SK-MEL-5 (cell line): ENCODE measurements at regions not wholly inside any gene's neighbourhood (a gene's known extent, or its start where the extent isn't known, plus 50 kb on each side); places are given as distances from the start of the nearest gene placed in this dataset.
A peak's percentile ranks its signal among the peaks of the same experiment; 100 is the strongest.

Experiments
- DNase-seq: peaks from one replicate; pipeline ENCODE4 v3.0.0-alpha.2; 2016; ENCODE audit warnings: low read depth, low spot score
- in situ Hi-C: cut with HindIII; loops from 2 replicates; pipeline ENCODE4 v1.10.0; 2016; ENCODE audit warnings: low sequenced_read_pairs, high pct_unique_total_duplicates, low pct_unique_long_range_greater_than_20kb

DNA sequence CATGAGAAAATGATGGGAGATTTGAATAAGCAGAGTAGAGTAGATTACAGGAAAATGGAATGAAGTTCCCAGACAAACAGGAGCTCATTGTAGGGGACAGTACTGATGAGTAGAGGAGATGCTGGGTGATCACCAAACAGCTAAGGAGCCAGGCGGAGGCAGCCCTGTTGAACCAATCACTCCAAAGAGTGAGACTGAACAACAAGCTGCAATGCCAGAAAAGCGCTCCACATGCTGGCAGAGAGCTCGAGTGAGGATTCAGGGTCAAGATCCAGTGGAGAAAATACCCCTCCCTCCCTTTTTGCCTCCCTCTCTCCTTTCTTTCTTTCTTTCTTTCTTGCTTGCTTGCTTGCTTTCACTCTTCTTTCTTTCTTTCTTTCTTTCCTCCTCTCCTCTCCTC, 133.3 kb downstream of the PFKFB3 start:
- no peak for DNase-seq
- in situ Hi-C loops, result no loop called here

DNA sequence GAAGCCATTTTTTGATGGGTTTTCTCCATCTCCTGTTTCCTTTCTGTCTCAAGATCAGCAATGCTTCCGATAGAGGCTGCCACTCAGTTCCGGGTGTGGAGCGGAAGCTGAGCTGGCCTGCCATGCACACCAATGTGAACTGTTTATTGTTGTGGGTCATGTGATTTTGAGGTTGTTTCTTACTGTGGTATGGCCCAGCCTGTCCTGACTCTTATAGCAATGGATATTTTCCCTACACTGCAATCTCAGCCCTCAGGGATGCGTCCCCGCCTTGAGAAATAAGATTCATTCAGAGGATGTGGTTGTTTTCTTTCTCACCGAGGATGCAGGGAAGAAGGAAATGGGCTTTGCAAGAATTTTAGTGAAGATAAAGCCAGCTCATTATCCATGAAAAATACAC, 134.7 kb downstream of the PFKFB3 start:
- in situ Hi-C loops, result no loop called here
- DNase-seq, result peak; percentile 19

DNA sequence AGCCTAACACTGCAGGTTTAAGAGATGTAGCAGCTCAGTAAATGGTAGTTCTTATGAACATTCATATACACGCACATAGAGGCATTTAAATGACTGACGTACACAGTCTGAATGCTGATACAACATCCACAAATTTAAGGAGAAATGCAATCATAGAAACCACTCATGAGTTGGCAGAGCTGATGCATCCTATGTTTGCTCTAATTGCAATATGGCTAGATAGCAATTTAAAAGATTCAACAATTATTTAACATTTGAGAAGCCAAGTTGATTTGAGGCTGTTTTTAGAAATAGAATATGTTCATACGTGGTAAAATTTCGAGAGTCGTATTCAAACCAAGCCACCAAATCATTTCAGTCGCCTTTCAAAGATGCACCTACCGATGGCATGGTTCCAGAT, 135.6 kb downstream of the PFKFB3 start:
- no peak for DNase-seq
- in situ Hi-C loops, result no loop called here

DNA sequence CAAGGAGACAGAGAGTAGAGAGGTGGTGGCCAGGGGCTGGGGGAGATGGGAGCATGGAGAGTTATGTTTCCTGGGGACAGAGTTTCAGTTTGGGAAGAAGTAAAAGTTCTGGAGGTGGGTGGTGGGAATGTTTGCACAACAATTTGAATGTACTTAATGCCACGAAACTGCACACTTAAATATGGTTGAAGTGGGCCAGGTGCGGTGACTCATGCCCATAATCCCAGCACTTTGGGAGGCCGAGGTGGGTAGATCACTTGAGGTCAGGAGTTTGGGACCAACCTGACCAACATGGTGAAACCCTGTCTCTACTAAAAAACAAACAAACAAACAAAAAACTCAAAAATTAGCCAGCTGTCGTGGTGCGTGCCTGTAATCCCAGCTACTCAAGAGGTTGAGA, 137.2 kb downstream of the PFKFB3 start:
- in situ Hi-C loops, result no loop called here
- DNase-seq, result no peak

DNA sequence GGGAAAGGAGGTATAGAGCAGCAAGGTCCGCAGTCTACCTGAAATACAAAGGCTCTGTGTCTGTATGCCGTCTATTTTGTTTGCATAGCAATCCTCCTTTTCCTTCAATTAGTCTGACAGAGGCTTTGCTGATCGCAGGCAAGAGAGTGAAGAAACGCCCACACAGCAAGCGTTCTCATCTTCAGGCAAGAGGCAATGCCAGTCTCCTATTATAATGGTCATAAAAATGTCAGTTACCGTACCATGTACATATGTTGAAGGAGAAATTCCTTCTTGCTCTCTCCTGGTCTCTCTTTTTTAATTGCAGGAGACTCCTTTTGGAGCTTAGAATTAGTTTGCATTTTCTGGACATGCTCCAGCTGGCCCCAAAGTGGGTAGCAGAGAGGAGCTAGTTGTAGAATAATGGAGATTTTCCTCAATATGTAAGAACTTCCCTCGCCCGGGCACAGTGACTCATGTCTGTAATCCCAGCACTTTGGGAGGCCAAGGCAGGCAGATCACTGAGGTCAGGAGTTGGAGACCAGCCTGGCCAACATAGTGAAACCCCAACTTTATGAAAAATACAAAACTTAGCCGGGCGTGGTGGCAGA, 139.5 kb downstream of the PFKFB3 start:
- no peak for DNase-seq
- in situ Hi-C loops, result no loop called here

DNA sequence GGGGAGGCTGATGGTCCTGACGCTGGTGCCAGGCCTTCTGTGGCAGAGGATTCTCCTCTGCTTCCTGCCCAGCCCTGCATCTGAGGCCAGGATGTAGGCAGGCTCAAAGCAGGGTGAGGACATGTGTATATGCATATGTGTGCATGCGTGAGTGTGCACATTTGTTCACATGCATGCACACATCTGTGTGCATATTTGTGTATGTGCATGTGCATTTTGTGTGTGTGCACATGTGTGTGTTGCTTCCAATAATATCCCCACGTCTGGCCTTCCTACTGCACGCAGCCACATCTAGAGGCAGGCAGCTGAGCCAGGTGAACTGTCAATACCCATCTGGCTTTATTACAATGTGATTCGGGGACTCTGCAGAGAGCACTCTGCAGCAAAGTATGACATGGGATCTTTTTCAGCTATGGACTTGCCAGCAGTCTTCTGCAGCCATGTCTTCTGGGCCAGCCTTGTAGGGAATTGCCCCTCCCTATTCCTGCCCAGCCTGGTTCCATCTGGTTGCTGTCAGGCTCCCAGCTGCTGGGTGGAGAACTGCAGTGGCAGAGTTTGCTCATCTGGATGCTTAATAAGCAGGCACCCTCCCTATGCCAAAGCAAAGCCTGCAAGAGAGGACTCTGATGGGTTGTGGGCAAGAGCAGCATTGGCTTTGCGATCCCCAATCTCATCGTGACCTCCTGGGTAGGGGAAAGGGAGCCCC, 140.7 kb downstream of the PFKFB3 start:
- in situ Hi-C loops, result no loop called here
- no peak for DNase-seq

DNA sequence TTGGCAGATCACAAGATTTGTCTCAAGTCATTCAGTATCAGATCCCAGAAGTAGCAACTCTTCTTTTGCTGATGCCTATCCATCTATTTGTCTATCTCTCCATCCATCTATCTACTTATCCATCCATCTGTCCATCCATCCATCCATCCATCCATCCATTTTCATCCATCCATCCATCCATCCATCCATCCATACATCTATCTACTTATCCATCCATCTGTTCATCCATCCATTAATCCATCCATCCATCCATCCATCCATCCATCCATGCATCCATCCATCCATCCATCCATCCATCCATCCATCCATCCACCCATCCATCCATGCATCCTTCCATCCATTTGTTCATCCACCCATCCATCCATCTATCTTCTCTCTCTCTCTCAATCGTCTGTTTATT, 142.7 kb downstream of the PFKFB3 start:
- in situ Hi-C loops, result no loop called here
- no peak for DNase-seq

DNA sequence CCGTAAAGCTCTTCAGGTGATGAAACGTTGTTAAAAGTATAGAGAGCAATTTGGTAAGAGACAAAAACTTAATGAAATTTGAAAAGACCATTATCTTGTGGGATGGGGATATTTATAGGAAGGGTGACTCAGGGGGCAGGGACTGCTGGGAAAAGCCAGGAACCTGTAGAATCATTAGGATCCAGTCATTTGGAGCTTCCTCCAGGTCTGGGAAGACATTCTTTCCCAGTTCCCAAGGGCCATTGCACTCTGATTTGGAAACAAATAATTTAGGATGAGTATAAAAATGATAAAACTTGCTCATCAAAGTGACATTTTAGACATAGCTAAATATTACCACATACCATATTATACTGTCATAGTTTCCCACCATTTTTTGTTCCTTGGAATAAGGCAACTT, 143.9 kb downstream of the PFKFB3 start:
- DNase-seq, result no peak
- in situ Hi-C loops, result no loop called here

DNA sequence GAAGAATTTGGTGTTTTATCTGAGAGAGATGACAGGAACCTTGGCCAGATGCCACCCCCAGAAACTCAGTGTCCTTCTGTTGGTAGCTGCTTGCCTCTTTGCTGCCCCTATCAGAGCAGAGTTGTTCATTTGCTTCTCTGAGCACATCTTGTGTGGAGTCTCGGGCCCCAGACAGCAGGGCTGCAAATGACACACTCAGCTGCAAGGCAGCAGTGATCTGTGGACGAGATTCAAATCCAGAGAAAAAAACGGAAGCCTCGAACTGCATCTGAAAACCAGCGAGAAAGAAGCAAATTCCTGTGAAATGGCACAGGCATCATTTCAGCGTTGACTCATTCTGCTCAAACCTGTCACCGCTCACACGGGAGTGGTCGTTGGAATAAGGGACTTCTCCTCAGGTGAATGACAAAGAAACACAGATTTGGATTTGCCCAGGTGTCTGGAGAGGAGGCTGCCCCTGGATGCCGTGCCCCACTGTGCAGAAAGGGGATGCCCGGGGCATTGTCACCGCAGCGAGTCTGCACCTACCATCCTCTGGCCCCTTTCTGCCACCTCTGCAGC, 144.7 kb downstream of the PFKFB3 start:
- no peak for DNase-seq
- in situ Hi-C loops, result no loop called here

DNA sequence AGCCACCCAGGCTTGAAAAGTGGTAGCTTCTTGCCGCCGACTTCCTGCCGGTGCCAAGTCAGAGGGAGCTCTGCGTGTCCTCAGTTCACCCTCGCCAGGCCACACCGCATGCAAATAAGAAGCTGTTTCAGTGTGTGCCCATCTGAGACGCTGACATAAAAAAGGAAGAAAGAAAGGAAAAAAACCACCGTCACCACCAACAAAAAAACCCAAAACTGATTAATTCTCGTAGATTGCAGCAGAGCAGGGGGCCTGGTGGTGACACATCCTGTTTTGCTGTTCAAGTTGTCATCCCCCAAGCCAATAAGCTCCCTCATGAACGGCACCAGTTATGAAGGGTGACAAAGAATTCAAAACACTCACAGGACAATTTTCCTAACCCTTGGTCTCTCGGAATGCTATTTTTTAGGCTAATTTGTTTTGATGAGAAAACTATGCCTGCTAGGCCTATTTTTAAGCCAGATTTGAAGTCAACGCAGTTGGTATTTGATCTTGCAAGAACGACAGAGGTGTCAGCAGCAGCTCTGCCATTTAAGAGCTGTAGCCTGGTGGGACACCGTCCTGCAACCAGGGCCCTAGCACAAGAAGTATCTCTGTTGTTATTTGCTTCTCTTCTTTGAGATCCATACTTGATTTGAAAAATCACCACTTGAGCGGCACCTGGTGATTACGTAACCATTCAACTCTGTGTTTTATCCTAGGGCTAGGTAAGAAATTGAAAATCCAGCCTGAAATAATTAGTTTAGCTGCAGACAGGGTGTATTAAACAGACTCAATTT, 145.6 kb downstream of the PFKFB3 start:
- DNase-seq, result no peak
- in situ Hi-C loops, result no loop called here

DNA sequence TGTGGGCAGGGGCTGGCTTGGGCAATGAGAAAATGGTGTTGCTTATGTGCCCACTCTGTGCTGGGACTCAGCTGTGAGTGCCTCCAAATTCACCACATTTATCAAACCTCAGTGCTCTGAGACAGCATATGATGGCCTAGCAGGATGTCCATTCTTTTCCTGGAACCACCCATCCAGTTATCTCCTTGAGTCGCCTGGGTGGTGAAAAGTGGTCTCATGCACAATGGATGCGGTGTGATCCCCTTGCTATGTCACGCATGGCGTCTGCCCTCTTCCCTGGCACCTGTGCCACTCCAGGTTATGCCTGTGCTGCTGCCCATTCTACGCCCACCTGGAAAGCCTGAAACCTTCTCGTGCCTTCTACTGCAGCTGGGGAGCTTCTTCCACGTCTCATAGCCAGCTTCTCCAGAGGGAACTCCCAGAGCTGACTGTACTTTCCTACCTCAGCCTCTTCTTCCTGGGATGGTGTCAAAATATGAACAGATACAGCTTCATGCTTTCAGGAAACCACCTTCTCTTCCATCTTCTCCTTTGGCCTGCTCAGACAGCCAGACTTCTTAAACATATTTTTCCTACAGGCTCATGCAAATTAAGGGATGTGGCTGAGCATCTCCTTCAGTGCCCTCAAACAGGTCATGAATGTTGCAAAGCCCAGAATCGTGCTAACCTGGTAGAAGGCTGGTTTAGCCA, 147.3 kb downstream of the PFKFB3 start:
- DNase-seq, result no peak
- in situ Hi-C loops, result no loop called here

DNA sequence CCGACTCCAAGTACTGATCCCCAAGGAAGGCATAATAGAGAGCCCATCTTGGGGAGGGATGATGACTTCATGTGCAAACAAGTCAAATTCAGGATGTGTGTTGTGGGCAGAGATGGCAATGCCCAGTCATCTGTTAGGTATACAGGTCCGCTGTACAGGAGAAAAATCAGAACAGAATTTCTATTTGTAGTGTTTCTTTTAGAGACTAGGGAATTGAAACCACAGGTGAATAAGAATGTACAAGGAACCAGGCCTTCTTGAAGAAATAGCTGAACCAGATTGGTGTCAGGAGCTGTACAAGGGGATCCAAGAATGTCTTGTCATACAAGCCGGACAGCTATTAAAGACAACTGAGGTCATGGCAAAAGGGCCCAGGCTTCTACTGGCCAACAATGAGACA, 147.9 kb downstream of the PFKFB3 start:
- no peak for DNase-seq
- in situ Hi-C loops, result no loop called here

DNA sequence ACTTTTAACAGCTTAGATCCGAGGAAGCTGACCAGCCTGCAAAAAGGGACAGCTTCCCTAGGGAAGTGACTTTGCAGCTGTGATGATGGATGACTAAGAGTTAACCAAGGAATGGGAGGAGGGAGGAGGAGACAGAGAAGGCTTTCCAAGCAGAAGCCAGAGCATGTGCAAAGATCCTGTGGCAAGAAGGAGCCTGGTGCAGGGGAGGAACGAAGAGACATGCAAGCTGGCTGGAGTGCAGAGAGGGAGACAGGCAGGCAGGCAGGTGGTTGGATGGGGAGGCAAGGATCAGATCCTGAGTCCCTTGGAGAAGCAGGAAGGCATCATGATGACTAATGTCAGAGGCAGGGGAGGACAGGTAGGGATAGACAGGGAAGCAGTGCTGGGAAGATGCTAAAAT, 148.8 kb downstream of the PFKFB3 start:
- DNase-seq, result no peak
- in situ Hi-C loops, result no loop called here

DNA sequence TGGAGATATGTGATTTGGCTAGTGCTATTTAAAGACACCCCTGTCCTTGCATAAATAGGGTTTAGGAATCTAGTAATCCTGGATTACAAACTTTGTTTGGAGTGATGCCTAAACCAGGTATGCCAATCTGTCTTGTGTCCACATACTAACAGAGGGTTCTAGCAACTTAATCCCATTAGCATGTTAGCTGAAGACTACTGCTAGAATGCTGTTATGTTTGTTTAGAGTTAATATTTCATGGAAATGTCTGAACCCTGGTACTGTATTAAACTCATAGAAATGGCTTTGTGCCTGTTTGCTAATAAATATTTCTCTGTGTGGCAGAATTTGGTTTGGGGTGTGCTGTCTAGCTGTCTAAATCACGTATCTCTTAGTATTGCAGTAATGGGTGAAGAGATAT, 150.8 kb downstream of the PFKFB3 start:
- DNase-seq, result no peak
- in situ Hi-C loops, result no loop called here

DNA sequence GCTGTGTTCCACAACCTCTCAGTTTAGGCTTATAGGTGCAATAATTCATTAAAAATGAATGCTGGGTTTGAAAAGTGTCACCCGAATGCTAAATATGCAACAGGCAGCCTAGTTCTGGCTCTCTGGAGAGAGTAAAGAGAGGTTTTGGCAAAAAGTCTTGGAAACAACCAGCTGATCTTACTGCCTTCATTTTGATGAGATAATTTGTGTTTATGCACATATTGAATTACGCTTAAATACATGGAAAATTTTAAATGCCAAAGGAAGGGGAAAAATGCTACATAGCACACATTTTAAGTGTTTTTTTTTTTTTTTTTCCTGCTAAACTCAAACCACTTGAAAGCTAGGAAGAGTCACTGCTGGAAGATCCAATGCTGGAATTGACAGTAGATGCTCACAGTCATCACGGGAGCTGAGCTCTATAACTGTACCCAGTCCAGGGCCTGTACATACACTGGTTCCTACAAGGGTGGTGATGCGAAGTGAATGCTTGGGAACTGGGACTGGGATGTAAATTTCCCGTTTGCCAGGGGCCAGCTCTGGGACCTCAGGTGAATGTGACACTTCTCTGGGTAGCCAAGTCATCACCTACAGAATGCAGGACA, 151.5 kb downstream of the PFKFB3 start:
- in situ Hi-C loops, result no loop called here
- DNase-seq, result no peak

DNA sequence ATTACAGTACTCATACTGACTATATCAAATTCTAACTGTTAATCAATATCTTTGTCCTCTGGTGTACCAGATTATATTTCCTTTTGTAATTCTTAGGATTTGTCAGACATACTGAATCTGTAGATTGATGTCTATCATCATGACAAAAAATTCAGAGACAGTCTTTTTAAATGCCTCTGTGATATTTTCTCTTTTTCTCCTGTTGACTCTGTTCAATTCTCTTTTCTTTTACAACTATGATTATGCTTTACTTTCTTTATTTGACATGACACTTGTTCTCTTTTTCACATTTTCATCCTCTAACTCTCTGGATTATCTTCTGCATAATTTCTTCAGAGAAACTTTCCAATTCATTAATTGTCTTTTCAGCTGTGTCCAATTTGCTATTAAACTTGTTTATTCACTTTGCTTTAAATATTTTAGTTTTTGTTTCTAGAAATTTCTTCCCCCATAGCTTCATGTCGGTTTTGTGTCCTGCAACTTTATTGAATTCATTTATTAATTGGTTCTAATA, 153.6 kb downstream of the PFKFB3 start:
- in situ Hi-C loops, result no loop called here
- DNase-seq, result no peak

DNA sequence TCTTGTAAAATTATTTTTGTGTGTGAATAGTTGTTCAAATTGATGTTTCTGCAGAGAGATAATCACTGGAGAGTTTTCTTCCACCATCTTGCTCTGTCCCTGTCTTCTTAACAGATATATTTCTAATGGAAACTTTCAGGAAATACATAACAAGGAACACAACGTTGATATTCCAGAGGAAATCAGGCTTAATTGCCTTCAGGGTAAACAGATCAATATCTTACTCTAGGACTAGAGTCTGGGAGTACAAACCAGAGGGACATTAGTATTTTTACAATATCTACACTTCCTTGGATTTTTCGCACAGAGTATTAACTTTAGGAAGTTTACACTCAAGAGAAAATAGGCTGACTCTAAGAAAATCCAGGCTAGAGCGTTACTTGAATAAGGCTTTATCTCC, 159.1 kb downstream of the PFKFB3 start:
- in situ Hi-C loops, result no loop called here
- DNase-seq, result no peak

DNA sequence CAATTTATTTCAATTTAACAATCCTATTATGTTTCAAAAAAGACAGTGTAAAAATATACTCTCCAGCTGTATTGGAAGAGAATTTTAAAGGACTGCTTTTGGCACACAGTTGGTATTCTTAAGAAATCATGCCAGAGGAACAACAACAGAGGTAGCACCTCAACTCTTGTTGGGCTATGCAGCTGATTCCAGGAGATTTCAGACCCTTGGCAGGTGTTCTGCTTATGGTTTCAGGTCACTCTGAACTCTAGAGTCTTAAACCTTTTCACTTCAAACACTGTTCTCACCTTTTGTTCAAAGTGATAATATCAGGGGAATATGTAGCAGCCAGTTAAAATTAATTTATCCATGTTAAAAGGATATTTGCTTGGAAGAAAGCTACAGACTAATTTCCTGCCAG, 160.1 kb downstream of the PFKFB3 start:
- in situ Hi-C loops, result no loop called here
- no peak for DNase-seq
